H1 (cell line): ENCODE measurements at regions not wholly inside any gene's neighbourhood (a gene's known extent, or its start where the extent isn't known, plus 50 kb on each side); places are given as distances from the start of the nearest gene placed in this dataset.

Source experiments
- BCL11A ChIP-seq, 2 experiments: IDR thresholded peaks; one replicate each; pipeline ENCODE4 v1.6.1; 2011; ENCODE audit warnings: low read depth in 2 of 2, low read length in 2 of 2, mild to moderate bottlenecking in 2 of 2
- BRCA1 ChIP-seq: IDR thresholded peaks from 2 replicates; pipeline ENCODE4 v1.6.1; 2012; ENCODE audit warnings: low read depth, low read length, improper control_type of control experiment
- CTCF ChIP-seq, 3 experiments: IDR thresholded peaks; 1 replicate in 2 of 3; 2 replicates in 1 of 3; pipeline versions ENCODE4 v1.5.1 to v1.6.1; 2011; ENCODE audit warnings: low read length in 3 of 3, mild to moderate bottlenecking in 3 of 3, inconsistent platforms in 2 of 3, low read depth in 1 of 3, moderate library complexity in 1 of 3; ENCODE audit not compliant: insufficient read depth in 1 of 3; ENCODE audit errors: control extremely low read depth in 1 of 3
- SRF ChIP-seq: IDR thresholded peaks from 2 replicates; pipeline ENCODE4 v1.6.1; 2011; ENCODE audit warnings: mild to moderate bottlenecking, low read depth, low read length, moderate library complexity

- TF ChIP-seq BCL11A (IDR thresholded peaks at IDR 0.05; ENCODE audit: low read depth in 2 of 2, low read length in 2 of 2) = no peak
- no peak for TF ChIP-seq CTCF (IDR thresholded peaks at IDR 0.05; ENCODE audit: control extremely low read depth in 1 of 3, insufficient read depth in 1 of 3, low read depth in 1 of 3, low read length in 3 of 3)
- no peak for TF ChIP-seq SRF
- TF ChIP-seq BRCA1 = no peak
These were observed 128.2 kb upstream of the TWIST2 start (continued) for GRCh38 chr2:238719641-238720040.
